Activated B cell treated with CpG ODN at 0.5 μM for 24 hours (primary cell): ENCODE measurements at regions not wholly inside any gene's neighbourhood (a gene's known extent, or its start where the extent isn't known, plus 50 kb on each side); places are given as distances from the start of the nearest gene placed in this dataset.

Source experiments
- ATAC-seq: fragments of 200-7000 bp; cut with Tn5 transposase; one replicate; pipeline ENCODE4 v1.10.0; 2021; ENCODE audit warnings: low read depth, mild to moderate bottlenecking, moderate library complexity
- CTCF ChIA-PET: fragments of 350-600 bp; sonication (Branson Sonifier 250); formaldehyde crosslinking; loops from one replicate; lab custom pipeline; 2021; ENCODE audit warnings: antibody characterized with exemption; lab: Charles Lee
- POLR2A ChIA-PET: fragments of 350-600 bp; sonication (Branson Sonifier 250); formaldehyde crosslinking; loops from one replicate; lab custom pipeline; 2021; ENCODE audit warnings: antibody characterized with exemption; lab: Charles Lee
- DNase-seq: peaks from one replicate; pipeline ENCODE4 v3.0.0; 2022
- H3K27ac Mint-ChIP-seq: one replicate; pipeline ENCODE4 v1.8.0; 2020; ENCODE audit warnings: mixed read lengths
- H3K27me3 Mint-ChIP-seq: one replicate; pipeline ENCODE4 v1.8.0; 2021; ENCODE audit warnings: mixed read lengths
- H3K36me3 Mint-ChIP-seq: one replicate; pipeline ENCODE4 v1.8.0; 2021; ENCODE audit warnings: low read depth, mixed read lengths
- H3K4me1 Mint-ChIP-seq: one replicate; pipeline ENCODE4 v1.8.0; 2021; ENCODE audit warnings: mixed read lengths
- H3K4me3 Mint-ChIP-seq: one replicate; pipeline ENCODE4 v1.8.0; 2020; ENCODE audit warnings: mild to moderate bottlenecking, mixed read lengths
- H3K9me3 Mint-ChIP-seq: one replicate; pipeline ENCODE4 v1.8.0; 2020; ENCODE audit warnings: mixed read lengths
- intact Hi-C: fragments of 100-400 bp; cut with micrococcal nuclease; formaldehyde crosslinking; loops from one replicate; pipeline ENCODE4 v1.15.1; 2024
- TF ChIP-seq, protein P1 (sequence below): fragments of 200-600 bp; IDR thresholded peaks from one replicate; pipeline ENCODE4 v1.8.0; 2022; ENCODE audit warnings: antibody characterized with exemption, mild to moderate bottlenecking

DNA sequence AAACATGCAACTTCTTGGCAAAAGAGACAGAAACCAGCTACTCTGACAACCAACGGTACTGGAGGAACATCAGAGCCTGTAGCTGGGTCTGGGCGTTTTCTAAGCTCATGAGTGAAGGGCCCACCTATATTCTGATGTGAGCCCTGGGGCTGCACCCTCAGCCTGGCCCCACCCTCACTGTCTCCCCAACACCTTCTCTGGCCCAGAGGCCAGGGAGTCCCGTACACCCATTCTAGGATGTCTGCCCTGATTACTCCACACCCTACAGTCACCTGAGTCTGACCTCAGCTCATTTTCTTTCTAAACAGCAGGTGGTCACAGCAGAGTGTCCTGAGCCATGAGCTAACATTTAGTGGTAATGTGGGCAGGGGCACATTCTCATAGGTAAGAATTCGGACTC is 439.2 kb downstream of the MATN1 start:
- POLR2A ChIA-PET, result no interaction called here
- peaks cover 16% of the 10 kb centered on the region for H3K27me3 Mint-ChIP-seq
- no peaks in the 10 kb centered on the region for H3K36me3 Mint-ChIP-seq
- no peak overlapping the region for H3K27ac Mint-ChIP-seq
- DNase-seq (no peak), ATAC-seq (no peak)
- TF ChIP-seq, protein P1, sequence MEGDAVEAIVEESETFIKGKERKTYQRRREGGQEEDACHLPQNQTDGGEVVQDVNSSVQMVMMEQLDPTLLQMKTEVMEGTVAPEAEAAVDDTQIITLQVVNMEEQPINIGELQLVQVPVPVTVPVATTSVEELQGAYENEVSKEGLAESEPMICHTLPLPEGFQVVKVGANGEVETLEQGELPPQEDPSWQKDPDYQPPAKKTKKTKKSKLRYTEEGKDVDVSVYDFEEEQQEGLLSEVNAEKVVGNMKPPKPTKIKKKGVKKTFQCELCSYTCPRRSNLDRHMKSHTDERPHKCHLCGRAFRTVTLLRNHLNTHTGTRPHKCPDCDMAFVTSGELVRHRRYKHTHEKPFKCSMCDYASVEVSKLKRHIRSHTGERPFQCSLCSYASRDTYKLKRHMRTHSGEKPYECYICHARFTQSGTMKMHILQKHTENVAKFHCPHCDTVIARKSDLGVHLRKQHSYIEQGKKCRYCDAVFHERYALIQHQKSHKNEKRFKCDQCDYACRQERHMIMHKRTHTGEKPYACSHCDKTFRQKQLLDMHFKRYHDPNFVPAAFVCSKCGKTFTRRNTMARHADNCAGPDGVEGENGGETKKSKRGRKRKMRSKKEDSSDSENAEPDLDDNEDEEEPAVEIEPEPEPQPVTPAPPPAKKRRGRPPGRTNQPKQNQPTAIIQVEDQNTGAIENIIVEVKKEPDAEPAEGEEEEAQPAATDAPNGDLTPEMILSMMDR, result no peak
- no peak overlapping the region for H3K4me3 Mint-ChIP-seq
- no peaks in the 10 kb centered on the region for H3K4me1 Mint-ChIP-seq
- intact Hi-C loops, result no loop called here
- no peaks in the 10 kb centered on the region for H3K9me3 Mint-ChIP-seq
- CTCF ChIA-PET, result no interaction called here

DNA sequence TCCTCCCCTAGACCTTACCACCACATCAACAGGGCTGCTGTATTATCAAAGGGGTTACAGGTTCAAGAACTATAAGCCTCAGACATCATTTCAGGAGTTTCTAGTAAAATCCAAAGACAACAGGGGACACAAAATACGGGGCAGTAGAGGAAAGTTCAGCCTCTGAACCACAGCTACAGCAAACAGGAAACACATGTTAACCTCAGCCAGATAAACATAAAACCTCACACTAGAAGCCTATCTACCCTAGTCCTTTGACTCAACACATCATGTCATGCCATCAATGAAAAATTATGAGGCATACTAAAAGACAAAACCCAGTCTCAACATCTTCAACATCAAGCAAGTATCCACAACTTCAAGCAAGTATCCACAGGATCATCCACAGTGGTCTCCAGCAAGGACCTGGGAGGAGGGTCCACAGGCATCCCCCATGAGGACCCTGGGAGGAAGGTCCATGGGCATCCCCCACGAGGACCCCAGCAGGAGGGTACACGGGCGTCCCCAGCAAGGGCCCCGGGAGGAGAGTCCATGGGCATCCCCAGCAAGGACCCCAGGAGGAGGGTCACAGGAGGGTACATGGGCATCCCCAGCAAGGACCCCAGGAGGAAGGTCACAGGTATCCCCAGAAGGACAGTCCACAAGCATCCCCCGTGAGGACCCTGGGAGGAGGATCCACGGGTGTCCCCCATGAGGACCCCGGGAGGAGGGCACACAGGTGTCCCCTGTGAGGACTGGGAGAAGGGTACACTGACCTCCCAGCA is 440.0 kb downstream of the MATN1 start:
- TF ChIP-seq, protein P1, result no peak
- H3K27me3 Mint-ChIP-seq, result peaks cover 10% of the 10 kb centered on the region
- intact Hi-C loops, result no loop called here
- no peaks in the 10 kb centered on the region for H3K36me3 Mint-ChIP-seq
- DNase-seq (no peak), ATAC-seq (no peak)
- CTCF ChIA-PET, result no interaction called here
- H3K4me3 Mint-ChIP-seq, result no peak overlapping the region
- no peaks in the 10 kb centered on the region for H3K4me1 Mint-ChIP-seq
- POLR2A ChIA-PET, result no interaction called here
- no peak overlapping the region for H3K27ac Mint-ChIP-seq
- no peaks in the 10 kb centered on the region for H3K9me3 Mint-ChIP-seq

DNA sequence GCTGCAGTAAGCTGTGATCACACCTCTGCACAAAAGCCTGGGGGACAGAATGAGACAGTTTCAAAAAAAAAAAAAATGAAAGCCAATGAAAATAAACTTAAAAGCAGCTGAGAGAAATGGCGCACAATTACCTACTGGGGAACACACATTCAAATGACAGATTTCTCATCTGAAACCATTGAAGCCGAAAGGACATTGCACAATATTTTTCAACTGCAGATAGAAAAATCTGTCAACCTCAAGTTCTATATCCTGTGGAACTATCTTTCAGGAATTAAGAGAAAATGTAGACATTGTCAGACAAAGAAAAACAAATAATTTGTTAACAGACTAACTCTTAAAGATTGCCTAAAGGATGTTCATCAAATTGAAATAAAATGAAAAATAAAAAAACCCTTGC is 442.8 kb downstream of the MATN1 start:
- TF ChIP-seq, protein P1, result no peak
- DNase-seq (no peak), ATAC-seq (no peak)
- ChIA-PET CTCF (no interaction called here), POLR2A (no interaction called here)
- Mint-ChIP-seq H3K36me3 (no peaks in the 10 kb centered on the region), H3K9me3 (no peaks in the 10 kb centered on the region), H3K4me1 (no peaks in the 10 kb centered on the region), H3K27me3 (peaks cover 11% of the 10 kb centered on the region), H3K4me3 (no peak overlapping the region), H3K27ac (no peak overlapping the region)
- intact Hi-C loops, result no loop called here

- DNase-seq, result no peak
- TF ChIP-seq, protein P1, result no peak
These were observed 445.5 kb downstream of the MATN1 start for GRCh38 chr1:30277911-30278310.

DNA sequence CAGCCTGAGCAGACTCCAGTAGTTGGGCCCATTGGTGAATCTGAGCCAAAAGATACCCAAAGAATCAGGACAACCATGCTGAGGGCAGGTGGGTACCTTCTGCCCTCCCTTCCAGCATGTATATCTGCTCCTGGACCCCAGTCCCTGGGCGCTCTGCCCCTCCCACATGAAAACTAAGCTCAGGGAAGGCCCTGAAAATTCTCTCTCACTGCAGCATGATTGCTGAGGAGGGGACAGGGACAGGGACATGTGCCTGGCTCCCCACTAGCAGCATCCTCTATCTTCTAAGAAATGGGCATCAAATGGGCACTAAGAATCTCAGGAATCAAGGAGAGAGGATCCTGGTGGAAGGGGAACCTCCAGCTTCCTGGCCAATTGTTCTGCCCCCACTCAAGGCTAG is 446.0 kb downstream of the MATN1 start:
- Mint-ChIP-seq H3K9me3 (peaks cover 2% of the 10 kb centered on the region), H3K27ac (no peak overlapping the region), H3K27me3 (peaks cover 11% of the 10 kb centered on the region), H3K4me1 (no peaks in the 10 kb centered on the region), H3K4me3 (no peak overlapping the region), H3K36me3 (no peaks in the 10 kb centered on the region)
- intact Hi-C loops, result no loop called here
- ATAC-seq (no peak), DNase-seq (no peak)
- ChIA-PET POLR2A (no interaction called here), CTCF (no interaction called here)
- TF ChIP-seq, protein P1, result no peak

More at GRCh38 chr1:30277911-30278310, 445.5 kb downstream of the MATN1 start:
- H3K27ac Mint-ChIP-seq, result no peak overlapping the region
- peaks cover 11% of the 10 kb centered on the region for H3K27me3 Mint-ChIP-seq
- ChIA-PET POLR2A (no interaction called here), CTCF (no interaction called here)
- ATAC-seq, result no peak
- H3K4me3 Mint-ChIP-seq, result no peak overlapping the region
- intact Hi-C loops, result no loop called here
- H3K9me3 Mint-ChIP-seq, result peaks cover 2% of the 10 kb centered on the region
- no peaks in the 10 kb centered on the region for H3K4me1 Mint-ChIP-seq
- no peaks in the 10 kb centered on the region for H3K36me3 Mint-ChIP-seq
